Fibroblast of lung (primary cell): ENCODE measurements at regions not wholly inside any gene's neighbourhood (a gene's known extent, or its start where the extent isn't known, plus 50 kb on each side); places are given as distances from the start of the nearest gene placed in this dataset.

ENCODE experiments used
- DNase-seq, 2 donors: peaks; one replicate each; pipeline versions ENCODE4 v3.0.0 to v3.0.0-alpha.2; 2010; ENCODE audit warnings: low read depth in 2 of 2
- H2AFZ ChIP-seq: 2 replicates; pipeline ENCODE4 v1.5.1; 2012; ENCODE audit warnings: low read length, control low read depth, inconsistent platforms
- H3K27ac ChIP-seq: 2 replicates; pipeline ENCODE4 v1.5.1; 2011; ENCODE audit warnings: low read length, control low read depth; ENCODE audit not compliant: insufficient read depth
- H3K27me3 ChIP-seq: 2 replicates; pipeline ENCODE4 v1.5.1; 2011; ENCODE audit warnings: mild to moderate bottlenecking, low read length; ENCODE audit not compliant: control insufficient read depth, insufficient read depth
- H3K36me3 ChIP-seq: 2 replicates; pipeline ENCODE4 v1.5.1; 2011; ENCODE audit warnings: low read length; ENCODE audit not compliant: control insufficient read depth, insufficient read depth
- H3K4me1 ChIP-seq: 2 replicates; pipeline ENCODE4 v1.5.1; 2011; ENCODE audit warnings: low read length; ENCODE audit not compliant: control insufficient read depth, insufficient read depth; ENCODE audit errors: extremely low read depth
- H3K4me2 ChIP-seq: 2 replicates; pipeline ENCODE4 v1.5.1; 2011; ENCODE audit warnings: low read length, control low read depth; ENCODE audit not compliant: insufficient read depth; ENCODE audit errors: extremely low read depth
- H3K4me3 ChIP-seq, 4 experiments: fragments of 200-600 bp in 1 of 4; sonication (generic) in 1 of 4; replicated peaks in 1 of 4; 2 replicates each; pipeline ENCODE4 v1.5.1; 2011 to 2016; ENCODE audit warnings: low read length in 4 of 4, low read depth in 3 of 4, mild to moderate bottlenecking in 3 of 4, control low read depth in 2 of 4, inconsistent platforms in 1 of 4, mixed read lengths in 1 of 4; ENCODE audit not compliant: insufficient read depth in 1 of 4; ENCODE audit errors: control extremely low read depth in 1 of 4
- H3K79me2 ChIP-seq: 2 replicates; pipeline ENCODE4 v1.5.1; 2012; ENCODE audit warnings: mild to moderate bottlenecking, low read length, inconsistent platforms; ENCODE audit not compliant: control insufficient read depth, insufficient read depth
- H3K9ac ChIP-seq: 2 replicates; pipeline ENCODE4 v1.5.1; 2011; ENCODE audit warnings: mild to moderate bottlenecking, low read length, control low read depth; ENCODE audit not compliant: insufficient read depth
- H3K9me3 ChIP-seq: 2 replicates; pipeline ENCODE4 v1.5.1; 2012; ENCODE audit warnings: low read depth, low read length; ENCODE audit not compliant: control insufficient read depth, insufficient read depth
- H4K20me1 ChIP-seq: 2 replicates; pipeline ENCODE4 v1.5.1; 2011; ENCODE audit warnings: low read length; ENCODE audit not compliant: control insufficient read depth, insufficient read depth; ENCODE audit errors: extremely low read depth
- CTCF ChIP-seq, 2 donors: IDR thresholded peaks in 1 of 2; conservative IDR thresholded peaks in 1 of 2; 1 replicate in 1 of 2; 2 replicates in 1 of 2; pipeline ENCODE4 v1.5.1; 2011 to 2012; ENCODE audit warnings: low read length in 2 of 2, control low read depth in 1 of 2, inconsistent platforms in 1 of 2, low read depth in 1 of 2, mild to moderate bottlenecking in 1 of 2
- EZH2 ChIP-seq: IDR thresholded peaks from 2 replicates; pipeline ENCODE4 v1.5.1; 2012; ENCODE audit warnings: low read length, control low read depth, mild to moderate bottlenecking; ENCODE audit errors: missing control alignments

GRCh38 chr9:108800632-108801099 lies 55.1 kb downstream of the ACTL7B start:
- H4K20me1 ChIP-seq, result no peaks in the 10 kb centered on the region
- no peak overlapping the region for H3K4me2 ChIP-seq
- H3K36me3 ChIP-seq, result no peaks in the 10 kb centered on the region
- no peak overlapping the region for H2AFZ ChIP-seq
- no peak for DNase-seq
- no peak overlapping the region for H3K9ac ChIP-seq
- no peak overlapping the region for H3K27ac ChIP-seq
- H3K4me3 ChIP-seq, result no peak overlapping the region
- H3K9me3 ChIP-seq, result no peaks in the 10 kb centered on the region
- TF ChIP-seq CTCF (conservative IDR thresholded peaks at IDR 0.05 in 1 of 2, IDR thresholded peaks at IDR 0.05 in 1 of 2; ENCODE audit: low read depth in 1 of 2, low read length in 2 of 2), result no peak
- TF ChIP-seq EZH2, result no peak
- no peaks in the 10 kb centered on the region for H3K4me1 ChIP-seq
- H3K79me2 ChIP-seq, result no peaks in the 10 kb centered on the region
- no peaks in the 10 kb centered on the region for H3K27me3 ChIP-seq

- Histone ChIP-seq H4K20me1 (no peaks in the 10 kb centered on the region), H3K79me2 (no peaks in the 10 kb centered on the region), H3K27ac (no peak overlapping the region), H3K4me2 (no peak overlapping the region), H3K9ac (no peak overlapping the region), H2AFZ (no peak overlapping the region), H3K27me3 (no peaks in the 10 kb centered on the region), H3K36me3 (no peaks in the 10 kb centered on the region), H3K4me3 (no peak overlapping the region), H3K4me1 (no peaks in the 10 kb centered on the region), H3K9me3 (no peaks in the 10 kb centered on the region)
- TF ChIP-seq EZH2 (no peak), CTCF (conservative IDR thresholded peaks at IDR 0.05 in 1 of 2, IDR thresholded peaks at IDR 0.05 in 1 of 2; ENCODE audit: low read depth in 1 of 2, low read length in 2 of 2) (no peak)
- DNase-seq, result no peak
These were observed 62.2 kb downstream of the ACTL7B start for GRCh38 chr9:108793573-108793972.

- Histone ChIP-seq H3K36me3 (no peaks in the 10 kb centered on the region), H3K27me3 (no peaks in the 10 kb centered on the region)
These were observed 66.0 kb downstream of the ACTL7B start for GRCh38 chr9:108789742-108790141.

More at GRCh38 chr9:108789742-108790141, 66.0 kb downstream of the ACTL7B start:
- H3K4me1 ChIP-seq, result no peaks in the 10 kb centered on the region
- TF ChIP-seq EZH2 (no peak), CTCF (conservative IDR thresholded peaks at IDR 0.05 in 1 of 2, IDR thresholded peaks at IDR 0.05 in 1 of 2; ENCODE audit: low read depth in 1 of 2, low read length in 2 of 2) (no peak)
- H3K79me2 ChIP-seq, result no peaks in the 10 kb centered on the region
- H3K27ac ChIP-seq, result no peak overlapping the region
- H3K9me3 ChIP-seq, result no peaks in the 10 kb centered on the region
- no peak overlapping the region for H2AFZ ChIP-seq
- no peak overlapping the region for H3K4me2 ChIP-seq
- no peak overlapping the region for H3K4me3 ChIP-seq
- no peak overlapping the region for H3K9ac ChIP-seq
- no peak for DNase-seq
- H4K20me1 ChIP-seq, result no peaks in the 10 kb centered on the region
